ENCODE measurements at regions not wholly inside any gene's neighbourhood (a gene's known extent, or its start where the extent isn't known, plus 50 kb on each side); places are given as distances from the start of the nearest gene placed in this dataset.

DNA sequence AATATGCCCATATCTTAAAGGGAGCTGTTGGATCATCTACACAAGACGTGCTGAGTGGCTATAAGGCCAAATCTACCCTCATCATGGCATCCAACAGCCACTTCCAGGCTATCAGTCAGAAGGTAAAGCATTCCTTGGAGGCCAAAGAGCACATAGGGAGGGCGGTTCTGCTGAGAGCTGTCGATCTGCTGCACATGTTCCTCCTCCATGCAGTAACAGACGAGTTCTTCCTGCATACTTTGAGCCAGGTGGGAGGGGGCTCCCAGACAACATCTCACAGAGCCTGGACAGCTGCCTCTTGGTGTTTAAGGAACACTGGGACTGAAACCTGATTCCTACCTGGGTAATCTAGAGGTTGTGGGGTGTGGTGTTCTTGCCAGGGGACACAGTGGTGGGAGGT lies 93.3 kb upstream of the RAI14 start:
- no peak for TF ChIP-seq CTCF (IDR thresholded peaks at IDR 0.05)
- TF ChIP-seq, protein P1, sequence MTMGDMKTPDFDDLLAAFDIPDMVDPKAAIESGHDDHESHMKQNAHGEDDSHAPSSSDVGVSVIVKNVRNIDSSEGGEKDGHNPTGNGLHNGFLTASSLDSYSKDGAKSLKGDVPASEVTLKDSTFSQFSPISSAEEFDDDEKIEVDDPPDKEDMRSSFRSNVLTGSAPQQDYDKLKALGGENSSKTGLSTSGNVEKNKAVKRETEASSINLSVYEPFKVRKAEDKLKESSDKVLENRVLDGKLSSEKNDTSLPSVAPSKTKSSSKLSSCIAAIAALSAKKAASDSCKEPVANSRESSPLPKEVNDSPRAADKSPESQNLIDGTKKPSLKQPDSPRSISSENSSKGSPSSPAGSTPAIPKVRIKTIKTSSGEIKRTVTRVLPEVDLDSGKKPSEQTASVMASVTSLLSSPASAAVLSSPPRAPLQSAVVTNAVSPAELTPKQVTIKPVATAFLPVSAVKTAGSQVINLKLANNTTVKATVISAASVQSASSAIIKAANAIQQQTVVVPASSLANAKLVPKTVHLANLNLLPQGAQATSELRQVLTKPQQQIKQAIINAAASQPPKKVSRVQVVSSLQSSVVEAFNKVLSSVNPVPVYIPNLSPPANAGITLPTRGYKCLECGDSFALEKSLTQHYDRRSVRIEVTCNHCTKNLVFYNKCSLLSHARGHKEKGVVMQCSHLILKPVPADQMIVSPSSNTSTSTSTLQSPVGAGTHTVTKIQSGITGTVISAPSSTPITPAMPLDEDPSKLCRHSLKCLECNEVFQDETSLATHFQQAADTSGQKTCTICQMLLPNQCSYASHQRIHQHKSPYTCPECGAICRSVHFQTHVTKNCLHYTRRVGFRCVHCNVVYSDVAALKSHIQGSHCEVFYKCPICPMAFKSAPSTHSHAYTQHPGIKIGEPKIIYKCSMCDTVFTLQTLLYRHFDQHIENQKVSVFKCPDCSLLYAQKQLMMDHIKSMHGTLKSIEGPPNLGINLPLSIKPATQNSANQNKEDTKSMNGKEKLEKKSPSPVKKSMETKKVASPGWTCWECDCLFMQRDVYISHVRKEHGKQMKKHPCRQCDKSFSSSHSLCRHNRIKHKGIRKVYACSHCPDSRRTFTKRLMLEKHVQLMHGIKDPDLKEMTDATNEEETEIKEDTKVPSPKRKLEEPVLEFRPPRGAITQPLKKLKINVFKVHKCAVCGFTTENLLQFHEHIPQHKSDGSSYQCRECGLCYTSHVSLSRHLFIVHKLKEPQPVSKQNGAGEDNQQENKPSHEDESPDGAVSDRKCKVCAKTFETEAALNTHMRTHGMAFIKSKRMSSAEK (CRISPR knock-in tag; IDR thresholded peaks at IDR 0.05; ENCODE audit: borderline replicate concordance), result no peak
- no peak for TF ChIP-seq JUN (CRISPR knock-in tag; IDR thresholded peaks at IDR 0.05)
- TF ChIP-seq, protein P2, sequence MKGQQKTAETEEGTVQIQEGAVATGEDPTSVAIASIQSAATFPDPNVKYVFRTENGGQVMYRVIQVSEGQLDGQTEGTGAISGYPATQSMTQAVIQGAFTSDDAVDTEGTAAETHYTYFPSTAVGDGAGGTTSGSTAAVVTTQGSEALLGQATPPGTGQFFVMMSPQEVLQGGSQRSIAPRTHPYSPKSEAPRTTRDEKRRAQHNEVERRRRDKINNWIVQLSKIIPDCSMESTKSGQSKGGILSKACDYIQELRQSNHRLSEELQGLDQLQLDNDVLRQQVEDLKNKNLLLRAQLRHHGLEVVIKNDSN (CRISPR knock-in tag; IDR thresholded peaks at IDR 0.05), result no peak
- TF ChIP-seq ZNF671 (CRISPR knock-in tag; IDR thresholded peaks at IDR 0.05), result no peak
- no peak for TF ChIP-seq ZNF138 (CRISPR knock-in tag; conservative IDR thresholded peaks at IDR 0.05)
- TF ChIP-seq ZNF121 (CRISPR knock-in tag; IDR thresholded peaks at IDR 0.05), result no peak
- no peak for TF ChIP-seq TEAD4 (CRISPR knock-in tag; IDR thresholded peaks at IDR 0.05)
- no peak for TF ChIP-seq USF2 (CRISPR knock-in tag; IDR thresholded peaks at IDR 0.05)
- TF ChIP-seq, protein P3, sequence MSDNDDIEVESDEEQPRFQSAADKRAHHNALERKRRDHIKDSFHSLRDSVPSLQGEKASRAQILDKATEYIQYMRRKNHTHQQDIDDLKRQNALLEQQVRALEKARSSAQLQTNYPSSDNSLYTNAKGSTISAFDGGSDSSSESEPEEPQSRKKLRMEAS (CRISPR knock-in tag; IDR thresholded peaks at IDR 0.05), result no peak
